ENCODE measurements at regions not wholly inside any gene's neighbourhood (a gene's known extent, or its start where the extent isn't known, plus 50 kb on each side); places are given as distances from the start of the nearest gene placed in this dataset.
A peak's percentile ranks its signal among the peaks of the same experiment; 100 is the strongest.

DNA sequence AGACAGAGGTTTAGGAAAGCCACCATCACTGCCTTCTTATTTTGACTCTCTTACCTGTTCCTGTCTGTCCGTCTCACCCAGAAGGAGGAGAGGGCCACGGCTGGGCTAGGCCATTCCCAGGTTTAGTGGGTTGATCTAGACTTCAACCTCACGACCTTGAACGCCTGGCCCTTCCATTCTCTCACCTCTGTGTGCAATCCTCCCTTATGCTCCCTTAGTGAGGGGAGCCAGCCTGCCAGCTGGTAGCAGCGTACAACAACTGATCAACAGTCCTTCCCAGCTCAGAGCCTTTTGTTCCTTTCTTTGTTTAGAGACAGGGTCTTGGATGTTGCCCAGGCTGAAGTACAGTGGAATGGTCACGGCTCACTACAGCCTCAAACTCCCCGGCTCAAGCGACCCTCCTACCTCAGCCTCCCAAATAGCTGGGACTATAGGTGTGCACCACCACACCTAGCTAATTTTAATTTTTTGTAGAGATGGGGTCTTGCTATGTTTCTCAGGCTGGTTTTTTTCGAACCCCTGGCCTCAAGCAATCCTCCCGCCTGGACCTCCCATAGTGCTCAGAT, 123.9 kb downstream of the ZNF664 start:
- no peak for DNase-seq

- DNase-seq, result no peak
Observed at GRCh38 chr12:124097701-124098100, 124.7 kb downstream of the ZNF664 start.

- no peak for DNase-seq
Observed at GRCh38 chr12:124098101-124098757, 125.2 kb downstream of the ZNF664 start.

DNA sequence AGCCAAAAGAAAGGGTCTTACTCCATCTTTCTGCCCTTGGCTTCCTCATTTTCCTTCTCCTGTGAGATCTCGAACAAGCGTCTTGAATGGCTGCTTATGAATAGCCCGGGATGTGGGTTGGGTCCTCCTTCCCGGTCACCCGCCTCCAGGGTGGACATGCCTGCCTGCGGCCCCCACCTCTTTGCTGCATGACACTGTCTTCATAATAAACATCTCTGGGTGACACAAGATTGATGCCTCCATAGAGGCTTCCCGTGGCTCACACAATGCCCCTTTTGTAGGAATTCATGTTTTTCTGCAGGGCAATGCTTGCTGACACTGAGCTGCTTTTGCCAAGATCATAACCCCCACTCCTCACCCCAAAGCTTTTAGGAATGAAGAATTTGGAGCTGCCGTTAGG, 125.9 kb downstream of the ZNF664 start:
- DNase-seq, result no peak

GRCh38 chr12:124099661-124100060, 126.6 kb downstream of the ZNF664 start:
- no peak for DNase-seq

DNA sequence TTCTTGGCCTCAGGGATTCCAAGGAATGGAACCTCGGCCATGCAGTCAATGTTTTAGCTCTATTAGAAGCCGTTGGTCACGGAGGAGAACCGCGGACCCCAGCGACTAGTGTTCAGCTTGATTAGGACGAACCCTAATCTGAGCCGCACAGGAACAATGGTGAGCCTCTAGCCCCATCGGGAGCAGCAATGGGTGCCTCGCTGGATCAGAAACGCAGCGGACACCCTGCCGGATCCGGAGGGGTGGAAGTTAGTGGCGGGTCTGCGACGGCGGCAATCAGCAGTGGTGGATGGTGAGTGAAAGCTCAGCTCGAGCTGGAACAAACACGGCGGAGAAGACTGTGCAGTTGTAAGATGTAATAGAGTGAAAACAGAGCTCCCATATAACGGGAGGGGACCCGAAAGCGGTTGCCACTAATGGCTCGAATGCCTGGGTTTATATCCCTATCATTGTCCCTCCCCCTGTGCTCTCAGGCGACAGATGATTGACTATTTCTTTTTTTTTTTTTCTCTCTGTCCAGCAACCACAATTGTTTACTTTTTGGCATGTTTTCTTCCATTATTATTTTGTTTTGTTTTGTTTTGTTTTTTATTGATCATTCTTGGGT, 127.7 kb downstream of the ZNF664 start:
- DNase-seq, result no peak

DNA sequence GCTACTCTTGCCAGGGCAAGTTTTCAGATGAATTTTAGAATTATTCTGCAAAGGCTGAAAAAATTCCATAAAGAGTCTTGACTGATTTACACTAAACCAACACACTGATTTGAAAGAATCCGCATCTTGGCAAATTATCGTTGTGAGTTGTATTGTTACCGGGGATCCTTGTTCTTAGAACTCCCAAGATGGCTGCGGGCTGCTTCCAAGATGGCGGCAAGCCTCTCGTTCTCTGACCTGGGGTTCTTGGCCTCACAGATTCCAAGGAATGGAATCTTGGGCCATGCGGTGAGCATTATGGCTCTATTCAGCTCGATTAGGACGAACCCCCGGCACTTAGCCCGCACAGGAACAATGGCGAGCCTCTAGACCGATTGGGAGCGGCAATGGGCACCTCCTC, 132.5 kb downstream of the ZNF664 start:
- DNase-seq, result no peak

GRCh38 chr12:124107351-124107750, 134.3 kb downstream of the ZNF664 start:
- DNase-seq, result no peak

GRCh38 chr12:124109760-124110159, 136.7 kb downstream of the ZNF664 start:
- peak; percentile 35 for DNase-seq

GRCh38 chr12:124110372-124110883, 137.4 kb downstream of the ZNF664 start:
- no peak for DNase-seq

GRCh38 chr12:124111006-124111405, 138.0 kb downstream of the ZNF664 start:
- DNase-seq, result no peak

GRCh38 chr12:124114316-124114715, 141.3 kb downstream of the ZNF664 start:
- DNase-seq, result no peak

- no peak for DNase-seq
Observed at GRCh38 chr12:124115496-124115895, 142.5 kb downstream of the ZNF664 start.

DNA sequence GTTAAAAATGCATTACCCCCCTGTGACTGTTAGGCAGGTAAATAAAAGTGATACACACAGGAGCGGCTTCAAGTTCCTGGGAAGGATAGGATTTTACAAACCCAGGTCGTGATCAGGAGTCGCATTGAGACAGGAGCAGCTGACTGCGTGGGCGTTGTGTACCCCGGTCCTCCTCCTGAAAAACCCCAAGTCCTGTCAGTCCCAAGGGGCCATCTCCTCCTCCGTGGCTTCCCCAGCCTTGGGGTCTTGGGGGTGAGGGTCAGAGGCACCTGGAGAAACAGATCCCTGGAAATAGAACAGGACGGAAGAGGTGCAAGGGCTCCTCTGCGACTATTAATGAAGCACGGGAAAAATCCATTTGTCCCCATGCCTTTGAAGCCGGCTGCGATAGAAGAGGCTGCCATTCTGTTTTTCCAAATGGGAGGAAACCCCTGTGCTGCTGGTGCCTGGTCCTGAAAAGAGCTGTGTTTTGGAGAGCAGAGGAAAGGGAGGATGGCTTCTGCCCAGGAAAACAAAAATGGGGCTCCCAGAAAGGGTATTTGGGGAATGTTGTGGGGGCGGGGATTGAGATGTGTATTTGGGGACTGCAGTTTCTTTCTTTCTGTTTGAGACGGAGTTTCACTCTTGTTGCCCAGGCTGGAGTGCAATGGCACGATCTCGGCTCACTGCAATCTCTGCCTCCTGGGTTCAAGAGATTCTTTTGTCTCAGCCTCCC, 143.1 kb downstream of the ZNF664 start:
- DNase-seq, result no peak

- DNase-seq, result no peak
Observed at GRCh38 chr12:124120739-124121138, 147.7 kb downstream of the ZNF664 start.

DNA sequence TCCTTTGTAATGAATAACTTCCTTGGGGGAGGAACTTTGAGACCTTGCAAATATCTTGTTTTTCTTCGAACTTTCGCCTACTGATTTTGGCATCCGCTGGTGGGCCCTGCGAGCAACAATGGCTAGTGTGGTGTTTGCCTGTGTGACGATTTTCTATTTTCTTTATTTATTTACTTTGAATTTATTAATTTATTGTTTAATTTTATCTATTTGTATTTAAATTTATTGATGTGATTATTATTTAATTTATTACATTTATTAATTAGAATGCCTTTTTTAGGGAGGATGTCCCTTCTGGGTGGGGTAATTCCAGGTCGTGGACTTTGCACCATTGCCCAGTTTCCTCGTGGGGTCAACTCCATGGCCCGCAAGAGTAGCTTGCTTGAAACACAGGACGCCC, 149.7 kb downstream of the ZNF664 start:
- DNase-seq, result no peak

DNA sequence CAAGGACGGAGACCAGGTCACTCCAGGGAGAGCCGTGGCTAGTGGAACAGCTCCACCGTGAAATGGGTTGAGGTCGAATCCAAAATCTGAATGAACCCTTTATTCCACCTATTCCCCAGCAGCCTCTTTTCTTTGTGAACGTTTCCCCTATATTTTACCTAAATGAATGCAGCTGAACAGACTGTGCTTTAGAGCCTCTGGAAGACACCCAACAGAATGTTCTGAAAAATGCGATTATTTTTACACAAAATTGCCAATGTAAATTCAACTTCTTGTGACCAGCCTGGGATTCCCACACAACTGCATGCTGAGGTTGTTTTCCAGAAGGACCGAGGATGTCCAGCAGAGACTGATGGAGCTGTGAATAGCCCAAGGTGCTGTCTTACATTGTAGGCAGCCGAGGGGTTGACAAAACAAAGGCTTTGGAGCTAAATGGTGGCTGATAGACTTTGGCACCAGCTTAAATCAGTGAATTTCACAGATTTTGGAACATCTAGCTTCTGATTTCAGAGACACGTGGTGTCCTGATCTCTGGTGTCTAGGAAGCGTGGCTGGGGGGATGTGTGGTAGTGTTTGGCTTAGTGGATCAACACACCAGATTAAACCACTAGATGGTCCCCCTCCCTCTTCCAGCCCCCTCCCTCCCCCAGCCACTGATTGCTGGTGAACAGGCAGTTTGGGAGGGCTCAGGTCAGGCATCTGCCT, 150.4 kb downstream of the ZNF664 start:
- no peak for DNase-seq

GRCh38 chr12:124125203-124125871, 152.3 kb downstream of the ZNF664 start:
- DNase-seq, result no peak

- no peak for DNase-seq
Observed at GRCh38 chr12:124126950-124127655, 154.1 kb downstream of the ZNF664 start.

DNA sequence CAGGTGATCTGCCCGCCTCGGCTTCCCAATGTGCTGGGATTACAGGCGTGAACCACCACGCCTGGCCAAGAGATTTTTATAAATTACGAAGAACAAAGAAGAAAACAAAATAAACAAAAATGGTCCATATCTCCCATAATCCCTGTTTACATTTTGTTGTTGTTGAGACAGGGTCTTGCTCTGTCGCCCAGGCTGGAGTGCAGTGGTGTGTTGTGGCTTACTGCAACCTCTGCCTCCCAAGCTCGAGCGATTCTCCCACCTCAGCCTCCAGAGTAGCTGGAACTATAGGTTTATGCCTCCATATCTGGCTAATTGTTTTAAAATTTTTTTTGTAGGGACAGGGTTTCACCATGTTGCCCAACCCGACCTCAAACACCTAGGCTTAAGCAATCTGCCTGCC, 156.1 kb downstream of the ZNF664 start:
- no peak for DNase-seq

DNA sequence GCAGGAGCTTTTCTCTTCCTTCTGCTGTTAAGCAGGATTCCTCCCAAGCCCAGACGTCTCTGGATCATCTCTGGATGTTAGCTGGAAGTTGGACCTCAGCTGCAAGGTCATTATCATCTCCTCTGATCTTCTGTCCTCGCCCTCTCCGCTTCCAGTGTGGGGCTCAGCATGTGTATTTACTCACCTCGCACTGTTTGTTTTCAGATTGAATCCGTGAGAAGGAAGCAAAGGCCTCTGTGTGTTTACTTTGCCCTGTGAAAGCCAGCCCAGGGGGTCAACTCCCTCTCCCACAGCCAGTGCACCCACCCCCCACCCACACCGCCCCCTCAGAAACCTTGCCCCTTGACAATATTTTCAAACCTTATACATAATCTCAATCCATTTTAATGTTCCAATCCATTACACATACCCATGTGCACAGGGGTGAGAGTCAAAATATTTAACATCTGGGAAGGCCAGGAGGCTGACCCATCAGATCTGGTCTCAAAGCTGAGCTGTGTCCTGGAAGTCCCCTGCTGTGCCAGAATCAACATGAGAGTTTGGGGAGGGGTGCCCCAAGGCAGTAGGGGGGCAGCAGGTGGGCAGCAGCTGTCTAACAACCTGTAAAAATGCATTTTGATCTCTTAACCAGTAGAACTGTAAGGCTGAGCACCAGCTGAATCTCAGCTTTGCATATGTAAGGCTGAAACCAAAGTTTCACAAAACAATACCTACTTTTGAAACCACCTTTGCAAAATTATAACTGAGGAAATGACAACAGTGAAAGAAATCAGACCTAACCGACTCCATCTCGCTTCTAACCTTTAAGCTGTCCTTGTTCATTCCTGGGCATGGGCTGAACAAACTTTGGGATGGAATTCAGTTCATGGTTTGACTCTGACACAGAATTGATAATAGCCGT, 157.9 kb downstream of the ZNF664 start:
- DNase-seq, result no peak

Data from hematopoietic multipotent progenitor cell treated with erythropoietin and hydrocortisone succinate and interleukin-3 and kit ligand, for 8 days (in vitro differentiated cells).